Astrocyte (in vitro differentiated cells and primary cell): ENCODE measurements at regions not wholly inside any gene's neighbourhood (a gene's known extent, or its start where the extent isn't known, plus 50 kb on each side); places are given as distances from the start of the nearest gene placed in this dataset.
A peak's percentile ranks its signal among the peaks of the same experiment; 100 is the strongest.

Experiments
- DNase-seq: peaks from one replicate; pipeline ENCODE4 v3.0.0-alpha.2; 2010; ENCODE audit warnings: low read depth
- FAIRE-seq: peaks from 2 replicates; lab custom pipeline; 2011; peaks lifted over from hg19 to GRCh38; lab: Jason Lieb, UNC
- H2AFZ ChIP-seq: 2 replicates; pipeline ENCODE4 v1.6.0; 2012; ENCODE audit warnings: low read depth, low read length, inconsistent platforms
- H3K27ac ChIP-seq: 2 replicates; pipeline ENCODE4 v1.5.1; 2011; ENCODE audit warnings: low read depth, low read length, inconsistent platforms
- H3K27me3 ChIP-seq: 2 replicates; pipeline ENCODE4 v1.6.0; 2011; ENCODE audit warnings: low read length, inconsistent platforms; ENCODE audit not compliant: insufficient read depth
- H3K36me3 ChIP-seq: 2 replicates; pipeline ENCODE4 v1.5.1; 2011; ENCODE audit warnings: low read length, inconsistent platforms; ENCODE audit not compliant: insufficient read depth
- H3K4me1 ChIP-seq: 2 replicates; pipeline ENCODE4 v1.5.1; 2011; ENCODE audit warnings: low read length, inconsistent platforms; ENCODE audit not compliant: insufficient read depth
- H3K4me2 ChIP-seq: 2 replicates; pipeline ENCODE4 v1.6.0; 2012; ENCODE audit warnings: low read length, inconsistent platforms
- H3K4me3 ChIP-seq: 2 replicates; pipeline ENCODE4 v1.5.1; 2011; ENCODE audit warnings: low read depth, mild to moderate bottlenecking, low read length, inconsistent platforms; ENCODE audit not compliant: insufficient read depth
- H3K79me2 ChIP-seq: 2 replicates; pipeline ENCODE4 v1.6.0; 2012; ENCODE audit warnings: mild to moderate bottlenecking, low read length, inconsistent platforms; ENCODE audit not compliant: insufficient read depth
- H3K9ac ChIP-seq: 2 replicates; pipeline ENCODE4 v1.6.0; 2012; ENCODE audit warnings: mild to moderate bottlenecking, low read length, inconsistent platforms
- H3K9me3 ChIP-seq: 2 replicates; pipeline ENCODE4 v1.5.1; 2012; ENCODE audit warnings: low read depth, mild to moderate bottlenecking, low read length, inconsistent platforms; ENCODE audit not compliant: insufficient read depth
- H4K20me1 ChIP-seq: 2 replicates; pipeline ENCODE4 v1.6.0; 2012; ENCODE audit warnings: low read length, inconsistent platforms; ENCODE audit not compliant: insufficient read depth
- H3K27ac Mint-ChIP-seq: one replicate; pipeline ENCODE4 v1.8.0; 2021; ENCODE audit warnings: mild to moderate bottlenecking, mixed read lengths; ENCODE audit not compliant: unreplicated experiment
- H3K27me3 Mint-ChIP-seq: one replicate; pipeline ENCODE4 v1.8.0; 2021; ENCODE audit warnings: low read depth, mixed read lengths; ENCODE audit not compliant: unreplicated experiment
- H3K36me3 Mint-ChIP-seq: one replicate; pipeline ENCODE4 v1.8.0; 2021; ENCODE audit warnings: low read depth, mixed read lengths; ENCODE audit not compliant: unreplicated experiment
- H3K4me1 Mint-ChIP-seq: one replicate; pipeline ENCODE4 v1.8.0; 2021; ENCODE audit warnings: low read depth, mixed read lengths; ENCODE audit not compliant: unreplicated experiment
- H3K4me3 Mint-ChIP-seq: one replicate; pipeline ENCODE4 v1.8.0; 2021; ENCODE audit warnings: mild to moderate bottlenecking, moderate library complexity, mixed read lengths; ENCODE audit not compliant: unreplicated experiment
- H3K9me3 Mint-ChIP-seq: one replicate; pipeline ENCODE4 v1.8.0; 2021; ENCODE audit warnings: mild to moderate bottlenecking, mixed read lengths; ENCODE audit not compliant: unreplicated experiment
- EZH2 ChIP-seq: IDR thresholded peaks from 2 replicates; pipeline ENCODE4 v1.6.1; 2012; ENCODE audit warnings: mild to moderate bottlenecking, low read length, inconsistent platforms; ENCODE audit not compliant: insufficient read depth
- TF ChIP-seq, protein P1 (sequence below): IDR thresholded peaks from 2 replicates; pipeline ENCODE4 v1.5.1; 2011; ENCODE audit warnings: low read depth, mild to moderate bottlenecking, inconsistent platforms, low read length, moderate library complexity; ENCODE audit not compliant: insufficient read depth

DNA sequence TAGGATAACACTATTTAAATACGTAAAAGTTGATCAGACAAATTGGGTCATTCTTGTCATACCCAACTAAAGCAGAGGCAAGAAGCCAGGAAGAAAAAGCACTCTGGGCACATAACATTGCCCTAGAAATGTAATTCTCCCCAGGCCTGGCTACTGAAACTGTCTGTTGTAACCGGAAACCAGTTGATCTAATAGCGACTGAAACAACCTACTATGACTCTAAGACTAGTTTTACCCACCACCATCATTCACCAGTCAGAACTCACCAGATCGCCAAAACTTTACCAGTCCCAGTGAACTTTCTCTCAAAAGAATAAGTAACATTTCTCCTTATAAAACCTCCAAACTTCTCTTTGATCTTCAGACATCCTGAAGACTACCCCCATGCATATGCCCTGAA is 99.3 kb upstream of the WWC1 start:
- Histone ChIP-seq H3K79me2 (no peaks in the 10 kb centered on the region), H3K9me3 (no peaks in the 10 kb centered on the region), H3K4me2 (no peak overlapping the region), H3K36me3 (no peaks in the 10 kb centered on the region), H3K27ac (no peak overlapping the region), H3K27me3 (no peaks in the 10 kb centered on the region), H3K4me3 (no peak overlapping the region), H2AFZ (no peak overlapping the region), H3K9ac (no peak overlapping the region), H4K20me1 (no peaks in the 10 kb centered on the region), H3K4me1 (no peaks in the 10 kb centered on the region)
- Mint-ChIP-seq H3K4me1 (peaks cover 6% of the 10 kb centered on the region), H3K4me3 (no peak overlapping the region), H3K27ac (no peak overlapping the region), H3K9me3 (peaks cover 4% of the 10 kb centered on the region), H3K36me3 (peaks cover 30% of the 10 kb centered on the region), H3K27me3 (no peaks in the 10 kb centered on the region)
- FAIRE-seq (no peak), DNase-seq (no peak)
- TF ChIP-seq, protein P1, sequence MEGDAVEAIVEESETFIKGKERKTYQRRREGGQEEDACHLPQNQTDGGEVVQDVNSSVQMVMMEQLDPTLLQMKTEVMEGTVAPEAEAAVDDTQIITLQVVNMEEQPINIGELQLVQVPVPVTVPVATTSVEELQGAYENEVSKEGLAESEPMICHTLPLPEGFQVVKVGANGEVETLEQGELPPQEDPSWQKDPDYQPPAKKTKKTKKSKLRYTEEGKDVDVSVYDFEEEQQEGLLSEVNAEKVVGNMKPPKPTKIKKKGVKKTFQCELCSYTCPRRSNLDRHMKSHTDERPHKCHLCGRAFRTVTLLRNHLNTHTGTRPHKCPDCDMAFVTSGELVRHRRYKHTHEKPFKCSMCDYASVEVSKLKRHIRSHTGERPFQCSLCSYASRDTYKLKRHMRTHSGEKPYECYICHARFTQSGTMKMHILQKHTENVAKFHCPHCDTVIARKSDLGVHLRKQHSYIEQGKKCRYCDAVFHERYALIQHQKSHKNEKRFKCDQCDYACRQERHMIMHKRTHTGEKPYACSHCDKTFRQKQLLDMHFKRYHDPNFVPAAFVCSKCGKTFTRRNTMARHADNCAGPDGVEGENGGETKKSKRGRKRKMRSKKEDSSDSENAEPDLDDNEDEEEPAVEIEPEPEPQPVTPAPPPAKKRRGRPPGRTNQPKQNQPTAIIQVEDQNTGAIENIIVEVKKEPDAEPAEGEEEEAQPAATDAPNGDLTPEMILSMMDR: no peak
- TF ChIP-seq EZH2: no peak

DNA sequence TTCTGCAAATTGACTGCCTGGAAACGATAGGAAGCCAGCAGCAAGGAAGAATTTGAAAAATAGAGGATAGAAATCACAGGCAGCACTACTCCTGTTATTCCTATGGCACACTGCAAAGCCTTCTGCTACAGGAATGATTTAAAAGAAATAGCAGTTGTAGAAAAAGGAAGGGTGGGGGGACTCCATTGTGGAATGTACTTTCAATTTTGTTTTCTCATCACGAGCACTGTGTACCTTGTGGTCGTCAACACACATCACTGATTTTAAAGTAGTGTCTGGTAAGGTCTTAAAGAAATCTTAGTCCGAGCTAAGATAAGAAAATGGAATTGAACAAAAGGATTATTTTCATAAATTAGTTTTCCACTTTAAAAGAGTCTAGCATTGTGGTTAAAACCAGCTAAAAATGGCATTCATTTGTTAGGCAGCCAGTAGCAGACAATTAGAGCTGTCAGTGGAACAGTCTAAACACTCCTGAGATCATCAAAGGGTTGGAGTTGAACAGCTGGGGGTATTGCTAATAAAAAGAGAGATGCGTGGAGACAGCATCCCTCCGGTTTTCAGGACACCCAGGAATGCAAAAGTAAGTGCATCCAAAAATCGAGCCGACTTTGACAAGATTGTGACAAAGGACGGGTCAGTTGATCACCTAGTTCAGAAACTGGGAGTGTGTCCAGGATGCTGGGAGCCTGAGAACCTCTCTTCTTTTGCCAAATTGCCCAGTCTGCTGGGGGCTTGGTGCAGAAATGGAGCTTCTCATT is 97.8 kb upstream of the WWC1 start:
- Histone ChIP-seq H3K9ac (no peak overlapping the region), H3K27ac (no peak overlapping the region), H4K20me1 (no peaks in the 10 kb centered on the region), H3K4me1 (no peaks in the 10 kb centered on the region), H3K36me3 (no peaks in the 10 kb centered on the region), H3K27me3 (no peaks in the 10 kb centered on the region), H3K9me3 (no peaks in the 10 kb centered on the region), H3K4me3 (no peak overlapping the region), H2AFZ (no peak overlapping the region), H3K4me2 (peak overlapping the region; percentile 42), H3K79me2 (no peaks in the 10 kb centered on the region)
- Mint-ChIP-seq H3K27ac (peak overlapping the region; percentile 34), H3K4me3 (no peak overlapping the region), H3K4me1 (peaks cover 6% of the 10 kb centered on the region), H3K9me3 (peaks cover 4% of the 10 kb centered on the region), H3K36me3 (peaks cover 32% of the 10 kb centered on the region), H3K27me3 (no peaks in the 10 kb centered on the region)
- peak; percentile 52 for DNase-seq
- FAIRE-seq: no peak
- no peak for TF ChIP-seq EZH2

DNA sequence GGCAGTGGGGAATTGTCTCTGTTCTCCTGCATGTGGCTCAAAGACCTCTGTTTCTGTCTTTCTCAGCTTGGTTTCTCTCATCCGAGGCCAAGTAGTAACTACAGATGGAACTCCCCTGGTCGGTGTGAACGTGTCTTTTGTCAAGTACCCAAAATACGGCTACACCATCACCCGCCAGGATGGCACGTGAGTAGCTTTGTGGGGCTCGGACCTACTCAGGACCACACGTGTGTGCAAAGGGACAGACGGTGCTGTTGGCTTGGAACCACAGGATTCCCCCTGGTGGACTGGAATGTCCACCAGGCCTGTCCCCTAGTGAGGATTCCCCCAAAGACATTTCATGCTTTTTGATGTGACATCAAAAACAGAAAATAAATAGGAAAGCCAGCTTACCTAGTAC is 96.3 kb upstream of the WWC1 start:
- no peak overlapping the region for H3K9ac ChIP-seq

More for the DNA sequence above, 96.3 kb upstream of the WWC1 start:
- no peak for FAIRE-seq
- H3K27me3 Mint-ChIP-seq: no peaks in the 10 kb centered on the region
- Histone ChIP-seq H3K36me3 (peaks cover 3% of the 10 kb centered on the region), H4K20me1 (no peaks in the 10 kb centered on the region), H3K4me2 (no peak overlapping the region), H3K4me3 (no peak overlapping the region), H3K27me3 (no peaks in the 10 kb centered on the region), H3K27ac (no peak overlapping the region), H3K4me1 (no peaks in the 10 kb centered on the region), H3K9me3 (no peaks in the 10 kb centered on the region), H3K79me2 (no peaks in the 10 kb centered on the region), H2AFZ (no peak overlapping the region)
- peaks cover 39% of the 10 kb centered on the region for H3K36me3 Mint-ChIP-seq
- no peak for DNase-seq
- no peak overlapping the region for H3K27ac Mint-ChIP-seq
- H3K9me3 Mint-ChIP-seq: peaks cover 4% of the 10 kb centered on the region
- TF ChIP-seq, protein P1: no peak
- TF ChIP-seq EZH2: no peak
- H3K4me1 Mint-ChIP-seq: peaks cover 6% of the 10 kb centered on the region
- no peak overlapping the region for H3K4me3 Mint-ChIP-seq
